ENCODE measurements at regions not wholly inside any gene's neighbourhood (a gene's known extent, or its start where the extent isn't known, plus 50 kb on each side); places are given as distances from the start of the nearest gene placed in this dataset.

- no peak overlapping the region for H3K4me2 ChIP-seq (ENCODE audit: low read length)
- H3K9me3 ChIP-seq (ENCODE audit: insufficient read depth, low read depth, low read length): no peaks in the 10 kb centered on the region
- no peak overlapping the region for H2AFZ ChIP-seq (ENCODE audit: insufficient read depth, low read length, poor library complexity)
- H3K9ac ChIP-seq (ENCODE audit: low read length): no peak overlapping the region
- no peak overlapping the region for H3K27ac ChIP-seq (ENCODE audit: low read depth, low read length)
- no peak overlapping the region for H4K12ac ChIP-seq (ENCODE audit: low read depth, low read length)
- no peak for DNase-seq
- no peaks in the 10 kb centered on the region for H3K36me3 ChIP-seq (ENCODE audit: control insufficient read depth in 1 of 2, insufficient read depth in 2 of 2, low read length in 2 of 2)
- H3K79me2 ChIP-seq (ENCODE audit: control insufficient read depth, insufficient read depth, low read length, poor library complexity): no peaks in the 10 kb centered on the region
- H3K14ac ChIP-seq (ENCODE audit: low read length): no peak overlapping the region
- no peaks in the 10 kb centered on the region for H3K27me3 ChIP-seq (ENCODE audit: insufficient read depth, low read length)
- H2BK120ac ChIP-seq (ENCODE audit: insufficient read depth, low read length, poor library complexity): no peak overlapping the region
- H4K8ac ChIP-seq (ENCODE audit: low read depth, low read length): no peak overlapping the region
- no peak overlapping the region for H2AK5ac ChIP-seq (ENCODE audit: low read length)
- no peak overlapping the region for H3K23ac ChIP-seq (ENCODE audit: low read length)
- no peak overlapping the region for H3K4me3 ChIP-seq (ENCODE audit: low read depth, low read length)
- H2BK5ac ChIP-seq (ENCODE audit: low read depth, low read length, poor library complexity): no peak overlapping the region
- no peak overlapping the region for H4K91ac ChIP-seq (ENCODE audit: low read depth, low read length)
- H3K4me1 ChIP-seq (ENCODE audit: control insufficient read depth in 1 of 2, insufficient read depth in 2 of 2, low read length in 2 of 2): no peaks in the 10 kb centered on the region
- no peak overlapping the region for H2BK12ac ChIP-seq (ENCODE audit: low read length)
- WGBS (ENCODE audit: extremely low coverage, insufficient coverage, insufficient read length): no CpG with 5 or more reads among the region's 4 CpGs
- no peak overlapping the region for H3K18ac ChIP-seq (ENCODE audit: low read length)
- no peaks in the 10 kb centered on the region for H3K79me1 ChIP-seq (ENCODE audit: low read length)
- no peak overlapping the region for H3K4ac ChIP-seq (ENCODE audit: low read depth, low read length)
These were observed 1029.1 kb upstream of the MANEA start for GRCh38 chr6:94548201-94548600.

DNA sequence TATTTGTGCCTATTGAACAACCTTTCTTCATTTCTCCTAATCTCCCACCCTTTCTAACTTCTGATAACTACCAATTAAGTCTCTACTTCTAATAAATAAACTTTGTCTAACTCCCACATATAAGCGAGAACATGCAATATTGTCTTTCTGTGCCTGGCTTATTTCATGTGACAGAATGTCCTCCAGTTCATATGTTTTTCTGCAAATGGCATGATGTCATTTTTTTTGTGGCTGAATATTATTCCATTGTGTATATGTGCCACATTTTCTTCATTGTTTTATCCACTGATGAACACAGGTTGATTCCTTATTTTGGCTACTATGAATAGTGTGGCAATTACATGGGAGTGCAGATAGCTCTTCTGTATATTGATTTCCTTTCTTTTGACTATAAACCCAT is 1041.5 kb upstream of the MANEA start:
- H3K4me3 ChIP-seq (ENCODE audit: low read depth, low read length): no peak overlapping the region
- H3K4me2 ChIP-seq (ENCODE audit: low read length): no peak overlapping the region
- no peaks in the 10 kb centered on the region for H3K36me3 ChIP-seq (ENCODE audit: control insufficient read depth in 1 of 2, insufficient read depth in 2 of 2, low read length in 2 of 2)
- H2BK120ac ChIP-seq (ENCODE audit: insufficient read depth, low read length, poor library complexity): no peak overlapping the region
- H3K27ac ChIP-seq (ENCODE audit: low read depth, low read length): no peak overlapping the region
- H4K8ac ChIP-seq (ENCODE audit: low read depth, low read length): no peak overlapping the region
- no peak overlapping the region for H3K23ac ChIP-seq (ENCODE audit: low read length)
- no peak for DNase-seq
- no peak overlapping the region for H2AK5ac ChIP-seq (ENCODE audit: low read length)
- no peak overlapping the region for H2BK12ac ChIP-seq (ENCODE audit: low read length)
- no peaks in the 10 kb centered on the region for H3K4me1 ChIP-seq (ENCODE audit: control insufficient read depth in 1 of 2, insufficient read depth in 2 of 2, low read length in 2 of 2)
- no peaks in the 10 kb centered on the region for H3K27me3 ChIP-seq (ENCODE audit: insufficient read depth, low read length)
- no peak overlapping the region for H2BK5ac ChIP-seq (ENCODE audit: low read depth, low read length, poor library complexity)
- WGBS (ENCODE audit: extremely low coverage, insufficient coverage, insufficient read length): no CpG with 5 or more reads among the region's 1 CpG
- no peak overlapping the region for H3K4ac ChIP-seq (ENCODE audit: low read depth, low read length)
- no peak overlapping the region for H3K9ac ChIP-seq (ENCODE audit: low read length)
- no peaks in the 10 kb centered on the region for H3K9me3 ChIP-seq (ENCODE audit: insufficient read depth, low read depth, low read length)
- H2AFZ ChIP-seq (ENCODE audit: insufficient read depth, low read length, poor library complexity): no peak overlapping the region
- H3K18ac ChIP-seq (ENCODE audit: low read length): no peak overlapping the region
- H4K12ac ChIP-seq (ENCODE audit: low read depth, low read length): no peak overlapping the region
- no peaks in the 10 kb centered on the region for H3K79me2 ChIP-seq (ENCODE audit: control insufficient read depth, insufficient read depth, low read length, poor library complexity)
- no peak overlapping the region for H4K91ac ChIP-seq (ENCODE audit: low read depth, low read length)
- no peak overlapping the region for H3K14ac ChIP-seq (ENCODE audit: low read length)
- H3K79me1 ChIP-seq (ENCODE audit: low read length): no peaks in the 10 kb centered on the region

- no peak overlapping the region for H3K23ac ChIP-seq (ENCODE audit: low read length)
- no peak overlapping the region for H2BK120ac ChIP-seq (ENCODE audit: insufficient read depth, low read length, poor library complexity)
- H3K4me3 ChIP-seq (ENCODE audit: low read depth, low read length): no peak overlapping the region
- no peak overlapping the region for H4K8ac ChIP-seq (ENCODE audit: low read depth, low read length)
- WGBS (ENCODE audit: extremely low coverage, insufficient coverage, insufficient read length): no CpG with 5 or more reads among the region's 17 CpGs
- no peak overlapping the region for H4K12ac ChIP-seq (ENCODE audit: low read depth, low read length)
- no peak overlapping the region for H3K27ac ChIP-seq (ENCODE audit: low read depth, low read length)
- H3K9ac ChIP-seq (ENCODE audit: low read length): no peak overlapping the region
- H3K4me2 ChIP-seq (ENCODE audit: low read length): no peak overlapping the region
- no peak overlapping the region for H2AFZ ChIP-seq (ENCODE audit: insufficient read depth, low read length, poor library complexity)
- H2AK5ac ChIP-seq (ENCODE audit: low read length): no peak overlapping the region
- no peak overlapping the region for H3K18ac ChIP-seq (ENCODE audit: low read length)
- H3K4ac ChIP-seq (ENCODE audit: low read depth, low read length): no peak overlapping the region
- H3K4me1 ChIP-seq (ENCODE audit: control insufficient read depth in 1 of 2, insufficient read depth in 2 of 2, low read length in 2 of 2): no peaks in the 10 kb centered on the region
- no peaks in the 10 kb centered on the region for H3K27me3 ChIP-seq (ENCODE audit: insufficient read depth, low read length)
- H2BK5ac ChIP-seq (ENCODE audit: low read depth, low read length, poor library complexity): no peak overlapping the region
- no peaks in the 10 kb centered on the region for H3K79me1 ChIP-seq (ENCODE audit: low read length)
- H3K9me3 ChIP-seq (ENCODE audit: insufficient read depth, low read depth, low read length): no peaks in the 10 kb centered on the region
- no peak overlapping the region for H4K91ac ChIP-seq (ENCODE audit: low read depth, low read length)
- no peaks in the 10 kb centered on the region for H3K79me2 ChIP-seq (ENCODE audit: control insufficient read depth, insufficient read depth, low read length, poor library complexity)
- H3K36me3 ChIP-seq (ENCODE audit: control insufficient read depth in 1 of 2, insufficient read depth in 2 of 2, low read length in 2 of 2): no peaks in the 10 kb centered on the region
- no peak overlapping the region for H3K14ac ChIP-seq (ENCODE audit: low read length)
- DNase-seq: no peak
- H2BK12ac ChIP-seq (ENCODE audit: low read length): no peak overlapping the region
These were observed 1065.7 kb upstream of the MANEA start for GRCh38 chr6:94511502-94512088.

DNA sequence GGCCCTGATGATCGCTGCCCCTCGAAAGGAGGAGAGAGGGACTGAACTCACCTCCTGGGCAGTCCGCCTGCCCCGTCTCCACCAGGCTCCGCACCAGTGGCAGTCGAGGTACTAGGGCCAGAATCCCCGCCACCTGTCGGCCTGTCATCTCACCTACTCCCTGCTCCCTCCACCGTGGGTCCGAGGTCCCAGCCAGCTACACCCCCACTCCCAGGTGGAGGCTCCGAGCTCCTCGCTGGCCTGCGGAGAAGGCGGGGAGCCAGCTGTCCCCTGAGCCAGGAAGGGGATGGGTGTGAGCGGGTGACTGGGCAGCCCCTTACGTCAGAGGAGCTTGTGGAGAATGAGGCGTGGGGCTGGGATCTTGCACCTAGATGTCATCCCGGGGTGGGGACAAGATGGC is 1066.5 kb upstream of the MANEA start:
- Histone ChIP-seq H3K18ac (ENCODE audit: low read length) (no peak overlapping the region), H3K4ac (ENCODE audit: low read depth, low read length) (no peak overlapping the region), H4K8ac (ENCODE audit: low read depth, low read length) (no peak overlapping the region), H3K4me3 (ENCODE audit: low read depth, low read length) (no peak overlapping the region), H3K36me3 (ENCODE audit: control insufficient read depth in 1 of 2, insufficient read depth in 2 of 2, low read length in 2 of 2) (no peaks in the 10 kb centered on the region), H3K79me1 (ENCODE audit: low read length) (no peaks in the 10 kb centered on the region), H3K79me2 (ENCODE audit: control insufficient read depth, insufficient read depth, low read length, poor library complexity) (no peaks in the 10 kb centered on the region), H3K4me1 (ENCODE audit: control insufficient read depth in 1 of 2, insufficient read depth in 2 of 2, low read length in 2 of 2) (no peaks in the 10 kb centered on the region), H2AFZ (ENCODE audit: insufficient read depth, low read length, poor library complexity) (no peak overlapping the region), H3K14ac (ENCODE audit: low read length) (no peak overlapping the region), H3K23ac (ENCODE audit: low read length) (no peak overlapping the region), H3K27ac (ENCODE audit: low read depth, low read length) (no peak overlapping the region), H2BK5ac (ENCODE audit: low read depth, low read length, poor library complexity) (no peak overlapping the region), H4K12ac (ENCODE audit: low read depth, low read length) (no peak overlapping the region), H3K4me2 (ENCODE audit: low read length) (no peak overlapping the region), H2AK5ac (ENCODE audit: low read length) (no peak overlapping the region), H3K27me3 (ENCODE audit: insufficient read depth, low read length) (no peaks in the 10 kb centered on the region), H2BK12ac (ENCODE audit: low read length) (no peak overlapping the region), H4K91ac (ENCODE audit: low read depth, low read length) (no peak overlapping the region), H2BK120ac (ENCODE audit: insufficient read depth, low read length, poor library complexity) (no peak overlapping the region), H3K9ac (ENCODE audit: low read length) (no peak overlapping the region), H3K9me3 (ENCODE audit: insufficient read depth, low read depth, low read length) (no peaks in the 10 kb centered on the region)
- no peak for DNase-seq
- no CpG with 5 or more reads among the region's 18 CpGs for whole genome bisulfite sequencing (ENCODE audit: extremely low coverage, insufficient coverage, insufficient read length)

Measured in trophoblast cell (in vitro differentiated cells and primary cell).